Adrenal gland (tissue), 9 donors: ENCODE measurements at regions not wholly inside any gene's neighbourhood (a gene's known extent, or its start where the extent isn't known, plus 50 kb on each side); places are given as distances from the start of the nearest gene placed in this dataset.
"Not testable (repeated sequence)": the region's sequence is repeated elsewhere in the genome, so short reads cannot be mapped to it uniquely, and the experiment has no call there.

Experiments used
- DNase-seq, 7 donors: peaks; one replicate each; pipeline ENCODE4 v3.0.0-alpha.2; 2019 to 2020
- H3K27ac ChIP-seq, 5 donors: fragments of 200-600 bp; sonication (generic) in 4 of 5; 1 replicate in 3 of 5; 2 replicates in 2 of 5; pipeline versions ENCODE4 v1.5.1 to v1.8.0; 2016 to 2020; ENCODE audit warnings: mild to moderate bottlenecking in 1 of 5
- H3K27me3 ChIP-seq: fragments of 200-600 bp; 2 replicates; pipeline ENCODE4 v1.8.0; 2021
- H3K36me3 ChIP-seq, 2 donors: fragments of 200-600 bp; replicated peaks in 1 of 2; 1 replicate in 1 of 2; 2 replicates in 1 of 2; pipeline versions ENCODE4 v1.5.1 to v1.8.0; 2018 to 2022
- H3K4me1 ChIP-seq, 2 donors: fragments of 200-600 bp; replicated peaks in 1 of 2; 1 replicate in 1 of 2; 2 replicates in 1 of 2; pipeline versions ENCODE4 v1.5.1 to v1.8.0; 2018 to 2021
- H3K4me3 ChIP-seq, 4 donors: fragments of 200-600 bp; sonication (generic) in 3 of 4; one replicate each; pipeline ENCODE4 v1.5.1; 2016 to 2018
- H3K9me3 ChIP-seq, 3 donors: fragments of 200-600 bp; sonication (generic) in 1 of 3; replicated peaks in 1 of 3; 1 replicate in 2 of 3; 2 replicates in 1 of 3; pipeline versions ENCODE4 v1.5.1 to v1.8.0; 2016 to 2021
- POLR2A ChIP-seq, 2 donors: fragments of 450-650 bp; IDR thresholded peaks; one replicate each; pipeline ENCODE4 v1.6.1; 2017; ENCODE audit warnings: antibody characterized with exemption in 2 of 2, mild to moderate bottlenecking in 2 of 2, moderate library complexity in 1 of 2
- WGBS, 4 donors: extraction: QIAGEN DNeasy Blood & Tissue Kit in 2 of 4; methylation state at CpG; one replicate each; pipeline versions ENCODE4 v1.1.5 to v1.1.7; 2013 to 2017; 5-methylcytosine and 5-hydroxymethylcytosine counted together
- intact Hi-C, 2 donors: fragments of 100-400 bp; cut with DNase I; formaldehyde crosslinking; loops; one replicate each; pipeline versions ENCODE4 v1.14.1 to v1.15.0; 2022 to 2023
- TF ChIP-seq, protein P1 (sequence below), 6 experiments: fragments of 450-650 bp in 4 of 6; fragments of 200-600 bp in 2 of 6; sonication (generic) in 1 of 6; IDR thresholded peaks; 1 replicate in 5 of 6; 2 replicates in 1 of 6; pipeline versions ENCODE4 v1.5.1 to v1.8.0; 2016 to 2021; ENCODE audit warnings: antibody characterized with exemption in 6 of 6, mild to moderate bottlenecking in 2 of 6, moderate library complexity in 1 of 6
- donor health status: healthy with polysubstance abuse.
- donor health status: Bipolar disorder and iron deficiency.
- donor health status: DM: yes; HTN: yes; CAD: no.
- donor health status: DM: no; HTN: no; CAD: no.
- donor health status: DM: no; HTN: no; CAD: no.

DNA sequence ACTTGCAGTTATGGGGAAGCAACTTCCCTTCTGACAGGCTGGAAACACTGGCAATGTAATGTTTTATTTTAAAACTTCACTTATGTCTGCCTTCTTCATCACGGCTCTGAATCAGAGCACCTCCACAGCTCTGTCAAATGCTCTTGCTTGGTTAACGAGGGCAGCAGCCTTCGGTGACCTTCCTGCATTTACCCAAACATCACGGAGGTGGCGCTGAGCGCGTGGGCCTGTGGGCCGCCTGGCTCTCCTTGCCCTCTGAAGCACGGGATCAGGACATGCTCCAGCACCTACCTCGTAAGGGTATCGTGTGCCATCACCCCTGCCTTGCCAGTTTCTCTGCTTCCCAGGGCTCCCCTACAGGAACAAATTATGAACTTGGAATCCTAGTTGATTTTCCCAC is 310.0 kb downstream of the TEX29 start:
- Histone ChIP-seq H3K4me3 (no peak overlapping the region), H3K4me1 (no peaks in the 10 kb centered on the region), H3K27ac (no peak overlapping the region), H3K9me3 (no peaks in the 10 kb centered on the region), H3K36me3 (no peaks in the 10 kb centered on the region), H3K27me3 (no peaks in the 10 kb centered on the region)
- TF ChIP-seq, protein P1, sequence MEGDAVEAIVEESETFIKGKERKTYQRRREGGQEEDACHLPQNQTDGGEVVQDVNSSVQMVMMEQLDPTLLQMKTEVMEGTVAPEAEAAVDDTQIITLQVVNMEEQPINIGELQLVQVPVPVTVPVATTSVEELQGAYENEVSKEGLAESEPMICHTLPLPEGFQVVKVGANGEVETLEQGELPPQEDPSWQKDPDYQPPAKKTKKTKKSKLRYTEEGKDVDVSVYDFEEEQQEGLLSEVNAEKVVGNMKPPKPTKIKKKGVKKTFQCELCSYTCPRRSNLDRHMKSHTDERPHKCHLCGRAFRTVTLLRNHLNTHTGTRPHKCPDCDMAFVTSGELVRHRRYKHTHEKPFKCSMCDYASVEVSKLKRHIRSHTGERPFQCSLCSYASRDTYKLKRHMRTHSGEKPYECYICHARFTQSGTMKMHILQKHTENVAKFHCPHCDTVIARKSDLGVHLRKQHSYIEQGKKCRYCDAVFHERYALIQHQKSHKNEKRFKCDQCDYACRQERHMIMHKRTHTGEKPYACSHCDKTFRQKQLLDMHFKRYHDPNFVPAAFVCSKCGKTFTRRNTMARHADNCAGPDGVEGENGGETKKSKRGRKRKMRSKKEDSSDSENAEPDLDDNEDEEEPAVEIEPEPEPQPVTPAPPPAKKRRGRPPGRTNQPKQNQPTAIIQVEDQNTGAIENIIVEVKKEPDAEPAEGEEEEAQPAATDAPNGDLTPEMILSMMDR (IDR thresholded peaks at IDR 0.05), result no peak
- TF ChIP-seq POLR2A (IDR thresholded peaks at IDR 0.05), result no peak
- intact Hi-C loops, result no loop called here
- no peak for DNase-seq
- WGBS, 4 donors, result 51 to 66% (median 61%) methylated on average over 4 to 11 of the region's 11 CpGs

GRCh38 chr13:111631271-111631670 is 310.8 kb downstream of the TEX29 start:
- H3K4me3 ChIP-seq, DNase-seq, H3K4me1 ChIP-seq, intact Hi-C loops, H3K27ac ChIP-seq, H3K9me3 ChIP-seq, H3K27me3 ChIP-seq, H3K36me3 ChIP-seq: not testable (repeated sequence)
- 65 to 100% (median 68%) methylated on average over 1 to 5 of the region's 5 CpGs for WGBS, 4 donors

- no peaks in the 10 kb centered on the region for H3K9me3 ChIP-seq
- 34 to 56% (median 37%) methylated on average over 7 to 9 of the region's 9 CpGs for WGBS, 4 donors
- intact Hi-C loops, result no loop called here
- H3K27me3 ChIP-seq, result no peaks in the 10 kb centered on the region
- no peak overlapping the region for H3K4me3 ChIP-seq
- no peak for DNase-seq
- TF ChIP-seq, protein P1 (IDR thresholded peaks at IDR 0.05), result no peak
- no peak for TF ChIP-seq POLR2A (IDR thresholded peaks at IDR 0.05)
- H3K4me1 ChIP-seq, result no peaks in the 10 kb centered on the region
- H3K27ac ChIP-seq, result no peak overlapping the region
- H3K36me3 ChIP-seq, result no peaks in the 10 kb centered on the region
These were observed 312.5 kb downstream of the TEX29 start for GRCh38 chr13:111632906-111633305.

- Histone ChIP-seq H3K4me1 (no peaks in the 10 kb centered on the region), H3K4me3 (no peak overlapping the region), H3K36me3 (no peaks in the 10 kb centered on the region), H3K9me3 (no peaks in the 10 kb centered on the region), H3K27ac (no peak overlapping the region), H3K27me3 (no peaks in the 10 kb centered on the region)
- no peak for TF ChIP-seq POLR2A (IDR thresholded peaks at IDR 0.05)
- TF ChIP-seq, protein P1 (IDR thresholded peaks at IDR 0.05), result no peak
- 66 to 81% (median 74%) methylated on average over 4 of the region's 4 CpGs for WGBS, 4 donors
- DNase-seq, result no peak
- intact Hi-C loops, result no loop called here
These were observed 313.0 kb downstream of the TEX29 start for GRCh38 chr13:111633401-111633800.

DNA sequence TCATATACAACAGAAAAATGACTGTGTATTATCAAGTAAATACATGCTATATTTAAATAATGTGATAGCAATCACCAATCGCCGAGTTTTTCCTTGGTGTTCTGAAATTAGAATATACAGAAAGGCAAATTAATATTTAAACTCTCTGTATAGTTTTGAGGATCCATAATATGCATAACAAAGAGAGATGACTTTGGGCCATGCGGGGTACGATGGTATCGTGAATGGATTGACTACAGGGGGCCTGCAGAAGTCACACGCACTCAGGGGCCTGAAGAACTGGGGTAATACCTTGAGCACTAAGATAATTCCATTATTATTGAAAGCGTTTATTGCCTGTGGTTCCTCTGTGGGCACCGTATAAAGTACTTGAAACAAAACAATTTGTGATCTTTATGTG is 314.0 kb downstream of the TEX29 start:
- H3K9me3 ChIP-seq, result no peaks in the 10 kb centered on the region
- no peaks in the 10 kb centered on the region for H3K27me3 ChIP-seq
- no peak for TF ChIP-seq POLR2A (IDR thresholded peaks at IDR 0.05)
- TF ChIP-seq, protein P1 (IDR thresholded peaks at IDR 0.05), result no peak
- no peak for DNase-seq
- no peaks in the 10 kb centered on the region for H3K4me1 ChIP-seq
- intact Hi-C loops, result no loop called here
- WGBS, 4 donors, result 74 to 82% (median 79%) methylated on average over 8 of the region's 8 CpGs
- no peak overlapping the region for H3K4me3 ChIP-seq
- H3K27ac ChIP-seq, result no peak overlapping the region
- H3K36me3 ChIP-seq, result no peaks in the 10 kb centered on the region
